NCI-H1694 treated with DMSO at 0.1 percent for 48 hours (cell line): ENCODE measurements at regions not wholly inside any gene's neighbourhood (a gene's known extent, or its start where the extent isn't known, plus 50 kb on each side); places are given as distances from the start of the nearest gene placed in this dataset.

Experiments
- DNase-seq: peaks from one replicate; lab custom pipeline; 2025; lab: John Stamatoyannopoulos, UW

GRCh38 chr2:425947-426346 is 138.1 kb upstream of the ALKAL2 start:
- DNase-seq: no peak

GRCh38 chr2:425243-425642 is 137.4 kb upstream of the ALKAL2 start:
- no peak for DNase-seq

DNA sequence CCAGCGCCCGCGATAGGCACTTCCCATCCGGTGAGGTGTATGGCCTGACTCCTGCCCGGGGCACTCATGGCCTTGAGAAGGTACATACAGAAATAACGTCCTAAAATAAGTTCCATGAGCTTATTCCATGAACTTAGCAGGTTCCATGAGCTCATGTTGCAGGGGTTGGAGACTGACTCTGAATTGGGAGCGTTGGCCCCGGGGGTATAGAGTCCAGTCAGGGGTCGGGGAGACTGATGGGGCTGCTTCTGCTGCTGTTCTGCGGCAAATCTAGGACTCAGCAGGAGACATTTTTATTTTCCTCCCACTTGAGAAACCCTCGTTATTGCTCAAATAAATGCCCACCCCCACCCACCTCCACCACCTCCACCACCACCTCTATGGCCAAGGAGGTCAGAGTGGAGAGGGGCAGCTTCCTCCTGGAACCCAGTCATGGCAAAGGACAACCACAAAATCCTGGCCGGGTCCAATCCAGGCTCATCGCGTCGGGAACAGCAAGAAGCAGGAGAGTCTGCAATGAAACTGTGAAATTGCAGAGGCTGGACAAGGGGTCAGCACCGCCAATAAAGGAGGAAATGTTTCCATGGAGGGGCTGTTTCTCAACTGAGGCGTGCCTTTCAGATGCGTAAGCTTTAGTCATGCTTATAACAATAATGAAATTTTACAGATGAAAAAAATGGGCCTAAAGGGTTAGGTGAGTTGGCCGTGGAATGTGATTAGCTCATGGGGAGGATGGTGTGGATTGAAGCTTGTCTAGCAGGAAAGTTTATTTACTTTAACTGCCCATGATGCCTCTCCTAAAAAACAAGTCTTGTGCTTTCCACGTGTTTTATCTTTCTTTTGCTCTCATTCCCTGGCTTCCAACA is 136.6 kb upstream of the ALKAL2 start:
- no peak for DNase-seq

GRCh38 chr2:423479-423878 is 135.6 kb upstream of the ALKAL2 start:
- DNase-seq: no peak

GRCh38 chr2:422676-423435 is 135.0 kb upstream of the ALKAL2 start:
- no peak for DNase-seq

DNA sequence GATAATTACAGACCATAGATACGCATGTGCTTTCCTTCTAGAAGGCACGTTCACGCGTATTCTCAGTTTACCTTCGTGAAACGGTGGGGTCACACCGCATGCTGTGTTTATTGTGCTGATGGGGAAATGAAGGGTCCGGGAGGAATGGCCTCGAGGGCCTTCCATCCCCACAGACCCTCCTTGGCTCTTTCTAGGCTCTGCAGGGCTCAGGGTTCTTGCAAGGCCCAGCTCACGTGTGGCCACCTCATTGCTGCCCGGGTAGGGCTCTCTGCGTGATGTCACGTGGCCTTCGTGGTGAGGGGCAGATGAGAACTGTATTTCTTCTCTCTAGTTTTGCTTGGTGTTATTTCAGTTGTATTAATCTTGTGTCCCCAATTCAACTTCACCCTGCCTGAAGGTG is 133.5 kb upstream of the ALKAL2 start:
- no peak for DNase-seq

GRCh38 chr2:419687-420317 is 131.9 kb upstream of the ALKAL2 start:
- no peak for DNase-seq

GRCh38 chr2:417662-418061 is 129.8 kb upstream of the ALKAL2 start:
- DNase-seq: no peak

GRCh38 chr2:417006-417405 is 129.1 kb upstream of the ALKAL2 start:
- no peak for DNase-seq

DNA sequence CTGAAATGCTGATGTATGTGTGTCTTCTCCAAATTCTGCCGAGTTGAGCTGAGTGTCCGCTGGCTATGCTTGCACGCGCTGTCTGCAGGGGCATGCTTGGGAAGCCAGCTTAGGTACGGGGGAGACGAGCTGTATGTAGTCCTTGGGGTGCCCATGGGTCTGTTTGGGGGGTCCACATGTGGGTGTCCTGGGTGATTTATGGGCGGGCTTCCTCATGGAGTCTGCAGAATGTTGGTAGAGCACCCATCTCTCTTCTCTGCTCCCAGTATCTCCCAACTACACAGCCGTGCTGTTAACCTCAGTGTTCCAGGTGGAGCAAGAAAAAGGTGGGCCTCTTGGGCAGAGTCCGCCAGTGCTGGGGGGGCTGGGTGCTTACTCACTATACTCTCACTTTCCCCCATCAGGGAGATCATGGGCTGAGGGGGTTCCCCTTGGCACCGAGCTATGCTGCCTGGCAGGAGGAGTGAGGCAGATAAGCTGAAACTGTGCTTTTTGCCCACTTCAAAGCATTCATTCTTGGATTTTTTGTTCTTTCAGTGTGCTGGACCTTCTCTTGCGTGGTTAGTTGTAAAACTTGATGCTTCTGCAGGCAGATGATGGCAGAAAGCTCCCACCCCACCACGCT is 128.2 kb upstream of the ALKAL2 start:
- no peak for DNase-seq

GRCh38 chr2:409523-409922 is 121.6 kb upstream of the ALKAL2 start:
- DNase-seq: no peak

DNA sequence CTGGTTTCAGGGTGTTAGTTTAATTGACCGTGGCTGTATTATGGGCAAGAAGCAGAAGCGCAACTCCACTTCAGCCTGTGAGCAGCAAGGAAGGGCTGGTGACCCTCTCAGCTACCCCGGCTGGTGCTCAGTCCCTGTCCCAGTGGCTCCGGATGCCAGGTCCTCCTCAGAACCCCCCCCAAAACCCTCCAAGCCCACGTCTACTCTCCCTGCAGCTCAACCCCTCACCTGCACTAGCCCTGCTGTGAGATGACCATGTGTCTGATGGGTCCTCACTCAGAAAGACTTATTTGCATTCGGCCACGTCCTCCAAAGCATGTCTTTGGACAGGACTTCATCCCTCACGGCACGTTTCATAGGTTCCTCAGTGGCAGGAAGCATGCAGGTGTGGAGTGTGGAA is 119.7 kb upstream of the ALKAL2 start:
- DNase-seq: no peak

- no peak for DNase-seq
Measured at GRCh38 chr2:406876-407275, 119.0 kb upstream of the ALKAL2 start.

DNA sequence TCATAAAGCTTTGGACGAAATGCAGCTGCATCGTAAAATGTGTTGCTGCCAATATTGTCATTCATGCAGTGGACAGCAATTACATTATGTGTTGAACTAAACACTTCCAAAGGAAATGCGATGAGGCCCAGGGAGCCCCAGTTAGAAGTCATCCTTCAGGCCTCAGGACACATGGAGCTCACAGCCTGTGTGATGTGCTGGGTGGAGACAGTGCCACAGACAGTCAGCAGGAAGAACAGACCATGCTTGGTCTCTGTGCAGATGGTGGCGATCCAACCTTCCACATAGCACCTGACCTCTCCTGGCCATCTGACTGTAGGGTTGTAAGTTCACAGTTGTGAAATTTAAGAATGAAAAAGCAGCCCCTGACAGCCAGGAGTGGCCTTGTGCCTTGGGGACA is 118.3 kb upstream of the ALKAL2 start:
- DNase-seq: no peak

DNA sequence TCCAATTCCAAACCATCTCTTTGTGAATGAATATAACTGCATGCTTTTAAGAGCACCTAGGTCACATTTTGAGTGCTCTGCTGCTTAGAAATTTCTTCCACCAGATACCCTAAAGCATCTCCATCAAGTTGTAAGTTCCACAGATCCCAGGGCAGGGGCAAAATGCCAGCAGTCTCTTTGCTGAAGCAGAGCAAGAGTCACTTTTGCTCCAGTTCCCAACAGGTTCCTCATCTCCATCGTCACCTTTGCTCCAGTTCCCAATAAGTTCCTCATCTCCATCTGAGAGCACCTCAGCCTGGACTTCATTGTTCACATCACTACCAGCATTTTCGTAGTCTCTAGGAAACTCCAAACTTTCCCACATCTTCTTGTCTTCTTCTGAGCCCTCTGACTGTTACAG is 116.7 kb upstream of the ALKAL2 start:
- no peak for DNase-seq

GRCh38 chr2:403682-404081 is 115.8 kb upstream of the ALKAL2 start:
- no peak for DNase-seq

GRCh38 chr2:402721-403120 is 114.8 kb upstream of the ALKAL2 start:
- DNase-seq: no peak

GRCh38 chr2:402206-402605 is 114.3 kb upstream of the ALKAL2 start:
- DNase-seq: no peak

- DNase-seq: no peak
Measured at GRCh38 chr2:401019-401679, 113.3 kb upstream of the ALKAL2 start.

DNA sequence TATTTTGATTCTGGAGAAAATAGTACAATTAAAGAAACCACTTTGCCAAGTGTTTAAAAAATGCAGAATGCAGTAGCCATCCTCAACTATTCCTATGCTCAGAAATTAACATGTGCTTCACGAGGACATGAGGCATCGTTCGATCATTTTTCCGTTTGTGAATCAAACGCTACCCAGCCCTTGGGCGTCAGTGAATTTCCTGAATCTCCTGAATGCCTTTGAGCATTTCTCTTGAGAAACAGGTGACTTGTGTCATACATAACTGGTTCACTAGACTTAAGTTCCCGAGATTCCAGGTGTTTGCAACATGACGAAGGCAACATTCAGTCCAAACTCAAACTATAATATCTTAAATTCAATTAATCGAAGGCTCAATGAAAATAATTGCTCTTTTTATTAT is 110.0 kb upstream of the ALKAL2 start:
- DNase-seq: no peak

- no peak for DNase-seq
Measured at GRCh38 chr2:397521-397920, 109.6 kb upstream of the ALKAL2 start.

DNA sequence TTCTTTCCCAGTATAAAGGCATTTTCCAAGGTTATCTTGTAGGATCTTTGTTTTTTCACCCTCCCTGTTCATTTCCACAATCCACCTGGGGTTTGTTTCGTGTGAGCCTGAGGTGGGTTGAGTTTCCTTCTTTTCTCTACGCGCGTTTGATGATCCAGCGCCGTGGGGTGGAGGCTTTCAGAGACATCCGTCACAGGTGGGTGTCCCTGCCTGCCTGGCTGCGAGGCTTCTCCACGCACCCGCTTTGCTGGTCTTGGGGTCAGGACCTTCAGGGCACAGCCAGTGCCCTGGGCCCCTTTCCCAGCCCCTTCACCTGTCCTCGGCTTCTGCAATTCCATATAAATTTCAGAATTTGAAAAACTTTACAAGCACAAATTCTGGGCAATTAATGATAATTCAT is 109.0 kb upstream of the ALKAL2 start:
- DNase-seq: no peak
